ENCODE measurements at regions not wholly inside any gene's neighbourhood (a gene's known extent, or its start where the extent isn't known, plus 50 kb on each side); places are given as distances from the start of the nearest gene placed in this dataset.

GRCh38 chr18:41155025-41155424 is 800.0 kb upstream of the PIK3C3 start:
- intact Hi-C loops (cut with micrococcal nuclease): no loop called here
- TF ChIP-seq, protein P1, sequence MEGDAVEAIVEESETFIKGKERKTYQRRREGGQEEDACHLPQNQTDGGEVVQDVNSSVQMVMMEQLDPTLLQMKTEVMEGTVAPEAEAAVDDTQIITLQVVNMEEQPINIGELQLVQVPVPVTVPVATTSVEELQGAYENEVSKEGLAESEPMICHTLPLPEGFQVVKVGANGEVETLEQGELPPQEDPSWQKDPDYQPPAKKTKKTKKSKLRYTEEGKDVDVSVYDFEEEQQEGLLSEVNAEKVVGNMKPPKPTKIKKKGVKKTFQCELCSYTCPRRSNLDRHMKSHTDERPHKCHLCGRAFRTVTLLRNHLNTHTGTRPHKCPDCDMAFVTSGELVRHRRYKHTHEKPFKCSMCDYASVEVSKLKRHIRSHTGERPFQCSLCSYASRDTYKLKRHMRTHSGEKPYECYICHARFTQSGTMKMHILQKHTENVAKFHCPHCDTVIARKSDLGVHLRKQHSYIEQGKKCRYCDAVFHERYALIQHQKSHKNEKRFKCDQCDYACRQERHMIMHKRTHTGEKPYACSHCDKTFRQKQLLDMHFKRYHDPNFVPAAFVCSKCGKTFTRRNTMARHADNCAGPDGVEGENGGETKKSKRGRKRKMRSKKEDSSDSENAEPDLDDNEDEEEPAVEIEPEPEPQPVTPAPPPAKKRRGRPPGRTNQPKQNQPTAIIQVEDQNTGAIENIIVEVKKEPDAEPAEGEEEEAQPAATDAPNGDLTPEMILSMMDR (IDR thresholded peaks at IDR 0.05; ENCODE audit: unreplicated experiment): no peak
- DNase-seq (ENCODE audit: unreplicated experiment): no peak
- Mint-ChIP-seq H3K27me3 (ENCODE audit: insufficient read depth, unreplicated experiment) (no peaks in the 10 kb centered on the region), H3K4me3 (ENCODE audit: unreplicated experiment) (no peak overlapping the region), H3K4me1 (ENCODE audit: insufficient read depth, unreplicated experiment) (peaks cover 4% of the 10 kb centered on the region), H3K36me3 (ENCODE audit: insufficient read depth, unreplicated experiment) (no peaks in the 10 kb centered on the region), H3K27ac (ENCODE audit: low read depth, unreplicated experiment) (no peak overlapping the region), H3K9me3 (ENCODE audit: unreplicated experiment) (peaks cover 6% of the 10 kb centered on the region)
- ChIA-PET POLR2A (no interaction called here), CTCF (no interaction called here)
- BruUV-seq (replicated peaks): no TSS peak

- no peak overlapping the region for H3K4me3 Mint-ChIP-seq (ENCODE audit: unreplicated experiment)
- ChIA-PET POLR2A (no interaction called here), CTCF (interaction anchor here (1.2 kb wide), 1 partner anchor 11 kb away, joined by 3 read pairs; no protein-coding TSS in a partner anchor)
- H3K36me3 Mint-ChIP-seq (ENCODE audit: insufficient read depth, unreplicated experiment): no peaks in the 10 kb centered on the region
- TF ChIP-seq, protein P1 (IDR thresholded peaks at IDR 0.05; ENCODE audit: unreplicated experiment): no peak
- H3K4me1 Mint-ChIP-seq (ENCODE audit: insufficient read depth, unreplicated experiment): peaks cover 6% of the 10 kb centered on the region
- peaks cover 6% of the 10 kb centered on the region for H3K9me3 Mint-ChIP-seq (ENCODE audit: unreplicated experiment)
- H3K27ac Mint-ChIP-seq (ENCODE audit: low read depth, unreplicated experiment): no peak overlapping the region
- intact Hi-C loops (cut with micrococcal nuclease): no loop called here
- no TSS peak for BruUV-seq (replicated peaks)
- H3K27me3 Mint-ChIP-seq (ENCODE audit: insufficient read depth, unreplicated experiment): no peaks in the 10 kb centered on the region
- no peak for DNase-seq (ENCODE audit: unreplicated experiment)
Observed at GRCh38 chr18:41153871-41154270, 801.2 kb upstream of the PIK3C3 start.

- CTCF ChIA-PET: no interaction called here
- POLR2A ChIA-PET: no interaction called here
- Mint-ChIP-seq H3K27me3 (ENCODE audit: insufficient read depth, unreplicated experiment) (no peaks in the 10 kb centered on the region), H3K9me3 (ENCODE audit: unreplicated experiment) (no peaks in the 10 kb centered on the region), H3K27ac (ENCODE audit: low read depth, unreplicated experiment) (no peak overlapping the region), H3K4me3 (ENCODE audit: unreplicated experiment) (no peak overlapping the region), H3K36me3 (ENCODE audit: insufficient read depth, unreplicated experiment) (no peaks in the 10 kb centered on the region), H3K4me1 (ENCODE audit: insufficient read depth, unreplicated experiment) (peaks cover 6% of the 10 kb centered on the region)
- DNase-seq (ENCODE audit: unreplicated experiment): no peak
- intact Hi-C loops (cut with micrococcal nuclease): no loop called here
- TF ChIP-seq, protein P1 (IDR thresholded peaks at IDR 0.05; ENCODE audit: unreplicated experiment): no peak
- BruUV-seq (replicated peaks): no TSS peak
Observed at GRCh38 chr18:41150316-41150715, 804.7 kb upstream of the PIK3C3 start.

- H3K27ac Mint-ChIP-seq (ENCODE audit: low read depth, unreplicated experiment): no peak overlapping the region
- POLR2A ChIA-PET: interaction anchor here (0.7 to 1.3 kb wide), 3 partner anchors 11 to 208 kb away, joined by 3 to 7 read pairs (median 3); no protein-coding TSS in a partner anchor
Observed at GRCh38 chr18:41146301-41146700, 808.7 kb upstream of the PIK3C3 start.

More at GRCh38 chr18:41146301-41146700, 808.7 kb upstream of the PIK3C3 start:
- no peak for DNase-seq (ENCODE audit: unreplicated experiment)
- peaks cover 7% of the 10 kb centered on the region for H3K9me3 Mint-ChIP-seq (ENCODE audit: unreplicated experiment)
- CTCF ChIA-PET: interaction anchor here (0.6 to 1.4 kb wide), 5 partner anchors 9 to 617 kb away, joined by 3 to 8 read pairs (median 3); no protein-coding TSS in a partner anchor
- H3K4me1 Mint-ChIP-seq (ENCODE audit: insufficient read depth, unreplicated experiment): peaks cover 16% of the 10 kb centered on the region
- BruUV-seq (replicated peaks): no TSS peak
- TF ChIP-seq, protein P1 (IDR thresholded peaks at IDR 0.05; ENCODE audit: unreplicated experiment): no peak
- intact Hi-C loops (cut with micrococcal nuclease): loop anchor here (10.0 kb wide), 1 partner anchor 228 kb away; no protein-coding TSS in a partner anchor
- no peak overlapping the region for H3K4me3 Mint-ChIP-seq (ENCODE audit: unreplicated experiment)
- no peaks in the 10 kb centered on the region for H3K27me3 Mint-ChIP-seq (ENCODE audit: insufficient read depth, unreplicated experiment)
- peaks cover 4% of the 10 kb centered on the region for H3K36me3 Mint-ChIP-seq (ENCODE audit: insufficient read depth, unreplicated experiment)

All from MCF 10A (cell line).